Activated naive CD4-positive, alpha-beta T cell treated with anti-CD3 and anti-CD28 coated beads, Interleukin-2, amount 50 U/mL, for 24 hours (primary cell): ENCODE measurements at regions not wholly inside any gene's neighbourhood (a gene's known extent, or its start where the extent isn't known, plus 50 kb on each side); places are given as distances from the start of the nearest gene placed in this dataset.

Experiments
- H3K27ac Mint-ChIP-seq: one replicate; pipeline ENCODE4 v1.8.0; 2021; ENCODE audit warnings: mild to moderate bottlenecking, mixed read lengths
- H3K27me3 Mint-ChIP-seq: one replicate; pipeline ENCODE4 v1.8.0; 2021; ENCODE audit warnings: mixed read lengths
- H3K36me3 Mint-ChIP-seq: one replicate; pipeline ENCODE4 v1.8.0; 2021; ENCODE audit warnings: mixed read lengths
- H3K4me1 Mint-ChIP-seq: one replicate; pipeline ENCODE4 v1.8.0; 2021; ENCODE audit warnings: mixed read lengths
- H3K4me3 Mint-ChIP-seq: one replicate; pipeline ENCODE4 v1.8.0; 2021; ENCODE audit warnings: mild to moderate bottlenecking, mixed read lengths
- H3K9me3 Mint-ChIP-seq: one replicate; pipeline ENCODE4 v1.8.0; 2021; ENCODE audit warnings: mixed read lengths

DNA sequence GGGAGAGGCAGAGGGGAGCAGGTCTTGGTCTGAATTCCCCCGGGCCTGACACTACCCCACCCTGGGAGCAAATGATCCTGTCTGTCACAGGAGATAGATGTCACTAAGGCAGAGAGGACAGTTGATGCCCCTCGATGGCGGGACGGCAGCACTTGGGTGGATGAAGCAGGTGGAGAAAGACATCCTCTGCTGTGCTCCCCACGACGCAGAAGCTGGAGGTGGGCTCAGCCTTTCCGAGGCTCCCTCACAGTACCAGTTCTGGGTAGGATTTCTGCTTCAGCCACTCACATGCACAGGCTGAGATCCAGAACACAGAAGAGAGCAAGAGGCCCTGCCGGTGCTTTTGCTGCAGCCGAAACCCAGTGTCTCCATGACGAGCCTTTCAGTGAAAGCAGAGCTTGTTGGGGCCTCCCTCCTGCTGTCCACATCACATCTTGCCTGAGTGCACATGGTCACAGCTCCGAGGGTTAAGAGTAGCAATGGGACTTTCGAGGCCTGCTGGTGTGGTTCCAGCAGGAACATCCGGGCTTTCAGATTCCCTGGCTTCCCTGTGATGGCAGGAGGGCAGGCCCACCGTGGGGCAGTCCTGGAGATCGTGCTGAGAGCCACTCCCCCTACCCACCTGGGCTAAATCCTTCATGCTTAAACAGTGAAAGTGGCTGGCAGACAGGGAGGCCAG lies 107.3 kb upstream of the PRR20G start:
- Mint-ChIP-seq H3K9me3 (no peaks in the 10 kb centered on the region), H3K36me3 (no peaks in the 10 kb centered on the region), H3K4me1 (no peaks in the 10 kb centered on the region), H3K27ac (no peak overlapping the region), H3K4me3 (no peak overlapping the region), H3K27me3 (peaks cover 6% of the 10 kb centered on the region)

DNA sequence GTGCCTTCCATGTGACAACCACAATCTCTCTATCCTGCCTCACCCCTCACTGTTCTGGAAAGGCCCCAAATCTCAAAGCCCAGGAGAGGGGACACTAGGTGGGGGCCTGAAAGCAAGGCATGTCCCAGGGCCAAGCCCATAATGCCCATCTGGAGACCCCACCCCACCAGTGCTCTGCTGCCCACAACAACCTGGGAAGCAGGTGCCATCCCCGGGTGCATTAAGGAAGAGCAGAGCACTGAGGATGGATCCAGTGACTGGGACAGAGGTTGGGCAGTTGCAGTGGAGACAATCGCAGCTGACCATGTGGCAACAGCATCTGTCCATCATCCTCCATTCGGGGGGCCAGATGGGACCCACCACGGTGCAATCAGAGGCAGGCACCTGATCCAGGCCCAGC lies 106.2 kb upstream of the PRR20G start:
- no peaks in the 10 kb centered on the region for H3K36me3 Mint-ChIP-seq
- peaks cover 6% of the 10 kb centered on the region for H3K27me3 Mint-ChIP-seq
- no peak overlapping the region for H3K4me3 Mint-ChIP-seq
- no peaks in the 10 kb centered on the region for H3K4me1 Mint-ChIP-seq
- H3K27ac Mint-ChIP-seq: no peak overlapping the region
- no peaks in the 10 kb centered on the region for H3K9me3 Mint-ChIP-seq

DNA sequence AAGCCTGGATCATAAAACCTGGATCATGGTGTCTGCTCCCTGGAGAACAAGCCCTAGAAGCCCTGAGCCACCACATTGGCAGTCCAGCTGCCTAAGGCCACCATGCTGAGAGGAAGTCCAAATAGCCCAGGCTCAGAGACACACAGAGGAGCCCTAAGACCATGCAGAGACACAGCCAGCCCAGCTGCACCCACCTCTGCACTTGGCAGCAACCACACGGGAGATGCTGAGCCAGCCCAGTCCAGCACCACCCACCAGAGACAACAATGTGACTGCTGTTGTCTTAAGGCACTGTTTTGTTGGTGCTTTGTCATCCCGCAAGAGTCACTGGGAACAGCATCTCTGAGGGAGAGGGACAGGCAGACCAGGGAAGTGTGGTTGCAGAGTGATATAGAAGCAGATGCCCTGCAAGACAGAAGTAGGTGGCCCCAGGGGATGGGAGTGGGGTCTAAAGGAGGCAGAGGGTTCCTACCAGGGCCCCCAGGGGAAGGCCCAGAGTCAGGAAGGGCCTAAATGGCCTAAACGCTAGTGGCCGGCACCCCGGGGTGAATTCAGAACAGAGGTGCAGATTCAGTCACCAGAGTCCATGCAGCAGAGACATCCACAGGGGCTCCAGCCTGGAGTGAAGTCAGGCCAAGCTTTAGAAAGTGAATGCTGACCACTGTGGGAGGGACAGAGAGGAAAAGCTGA lies 105.4 kb upstream of the PRR20G start:
- H3K4me3 Mint-ChIP-seq: no peak overlapping the region
- H3K36me3 Mint-ChIP-seq: no peaks in the 10 kb centered on the region
- H3K9me3 Mint-ChIP-seq: no peaks in the 10 kb centered on the region
- H3K27me3 Mint-ChIP-seq: peaks cover 7% of the 10 kb centered on the region
- no peaks in the 10 kb centered on the region for H3K4me1 Mint-ChIP-seq
- no peak overlapping the region for H3K27ac Mint-ChIP-seq

GRCh38 chr3:127392156-127392490 lies 104.3 kb upstream of the PRR20G start:
- Mint-ChIP-seq H3K4me1 (no peaks in the 10 kb centered on the region), H3K36me3 (no peaks in the 10 kb centered on the region), H3K27ac (no peak overlapping the region), H3K9me3 (no peaks in the 10 kb centered on the region), H3K4me3 (no peak overlapping the region), H3K27me3 (peaks cover 9% of the 10 kb centered on the region)

DNA sequence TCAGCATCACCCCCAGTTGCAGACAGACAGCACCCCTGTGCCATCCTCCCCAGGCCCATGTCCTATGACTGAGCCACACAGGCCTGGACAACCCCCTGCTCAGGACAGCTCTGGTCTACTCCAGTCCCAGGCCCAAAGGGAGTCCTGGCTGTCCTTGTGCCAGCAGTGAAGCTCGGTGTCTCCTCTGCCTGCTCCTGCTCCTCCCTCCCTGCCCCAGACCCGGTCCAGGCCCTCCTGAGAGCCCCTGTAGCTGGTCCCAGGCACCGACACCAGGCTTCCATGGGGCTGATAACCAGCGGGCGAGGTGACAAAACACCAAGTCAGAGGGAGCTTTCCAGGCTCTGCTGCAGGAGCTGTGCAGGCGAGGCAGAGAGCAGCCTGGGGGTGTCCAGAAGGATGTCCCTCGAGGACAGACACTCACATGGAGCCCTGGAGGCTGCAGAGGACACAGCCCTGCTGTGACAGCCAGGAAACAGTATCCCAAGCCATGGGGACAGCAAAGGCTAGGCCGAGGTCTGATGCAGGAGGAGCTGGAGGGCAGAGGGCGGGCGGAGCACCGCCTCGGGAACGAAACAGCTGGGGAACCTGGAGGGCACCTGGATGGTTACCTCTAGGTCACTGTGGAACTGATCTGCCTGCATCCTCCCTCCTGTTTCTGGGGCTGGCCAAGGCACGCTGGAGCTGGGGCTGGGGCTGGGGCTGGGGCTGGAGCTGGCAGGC lies 103.8 kb upstream of the PRR20G start:
- no peak overlapping the region for H3K4me3 Mint-ChIP-seq
- no peaks in the 10 kb centered on the region for H3K36me3 Mint-ChIP-seq
- H3K4me1 Mint-ChIP-seq: no peaks in the 10 kb centered on the region
- no peaks in the 10 kb centered on the region for H3K9me3 Mint-ChIP-seq
- peaks cover 9% of the 10 kb centered on the region for H3K27me3 Mint-ChIP-seq
- no peak overlapping the region for H3K27ac Mint-ChIP-seq

- peaks cover 8% of the 10 kb centered on the region for H3K27me3 Mint-ChIP-seq
- no peaks in the 10 kb centered on the region for H3K36me3 Mint-ChIP-seq
- no peak overlapping the region for H3K27ac Mint-ChIP-seq
- H3K9me3 Mint-ChIP-seq: no peaks in the 10 kb centered on the region
- H3K4me1 Mint-ChIP-seq: no peaks in the 10 kb centered on the region
- H3K4me3 Mint-ChIP-seq: no peak overlapping the region
These were observed 102.6 kb upstream of the PRR20G start for GRCh38 chr3:127390365-127391025.

GRCh38 chr3:127389913-127390312 lies 102.1 kb upstream of the PRR20G start:
- no peaks in the 10 kb centered on the region for H3K4me1 Mint-ChIP-seq
- no peaks in the 10 kb centered on the region for H3K36me3 Mint-ChIP-seq
- H3K27me3 Mint-ChIP-seq: peaks cover 8% of the 10 kb centered on the region
- H3K27ac Mint-ChIP-seq: no peak overlapping the region
- no peaks in the 10 kb centered on the region for H3K9me3 Mint-ChIP-seq
- H3K4me3 Mint-ChIP-seq: no peak overlapping the region

- Mint-ChIP-seq H3K27ac (no peak overlapping the region), H3K4me1 (no peaks in the 10 kb centered on the region)
These were observed 101.6 kb upstream of the PRR20G start for GRCh38 chr3:127389420-127389819.

DNA sequence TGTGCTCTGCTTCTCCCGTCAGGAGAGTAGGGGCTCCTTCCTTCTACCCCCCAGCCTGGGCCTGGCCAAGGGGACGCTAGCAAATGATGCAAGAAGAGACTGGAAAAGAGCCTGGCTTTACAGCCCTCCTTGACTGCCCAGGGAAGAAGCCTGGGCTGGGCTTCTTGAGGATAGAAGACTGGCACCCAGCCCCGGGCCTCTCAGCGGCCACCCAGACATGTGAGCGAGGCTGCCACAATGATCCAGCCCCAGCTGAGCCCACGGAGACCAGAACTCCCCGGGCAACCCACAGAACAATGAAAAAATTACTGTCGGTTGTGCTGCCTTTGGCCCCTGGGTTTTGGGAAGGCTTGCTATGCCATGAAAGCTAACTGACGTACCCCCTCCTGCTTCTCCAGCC lies 100.6 kb upstream of the PRR20G start:
- Mint-ChIP-seq H3K4me1 (no peaks in the 10 kb centered on the region), H3K4me3 (no peak overlapping the region), H3K36me3 (no peaks in the 10 kb centered on the region), H3K27ac (no peak overlapping the region), H3K9me3 (no peaks in the 10 kb centered on the region), H3K27me3 (peaks cover 4% of the 10 kb centered on the region)

More at GRCh38 chr3:127389420-127389819, 101.6 kb upstream of the PRR20G start:
- Mint-ChIP-seq H3K27me3 (peaks cover 5% of the 10 kb centered on the region), H3K4me3 (no peak overlapping the region), H3K9me3 (no peaks in the 10 kb centered on the region), H3K36me3 (no peaks in the 10 kb centered on the region)

- Mint-ChIP-seq H3K4me1 (no peaks in the 10 kb centered on the region), H3K4me3 (no peak overlapping the region), H3K27ac (no peak overlapping the region), H3K36me3 (no peaks in the 10 kb centered on the region), H3K27me3 (peaks cover 4% of the 10 kb centered on the region), H3K9me3 (no peaks in the 10 kb centered on the region)
These were observed 99.8 kb upstream of the PRR20G start for GRCh38 chr3:127387556-127388153.

GRCh38 chr3:127387119-127387518 lies 99.3 kb upstream of the PRR20G start:
- Mint-ChIP-seq H3K9me3 (peaks cover under 1% of the 10 kb centered on the region), H3K36me3 (no peaks in the 10 kb centered on the region), H3K27me3 (peaks cover 4% of the 10 kb centered on the region), H3K4me1 (no peaks in the 10 kb centered on the region), H3K4me3 (no peak overlapping the region), H3K27ac (no peak overlapping the region)

- Mint-ChIP-seq H3K27me3 (peaks cover 4% of the 10 kb centered on the region), H3K36me3 (no peaks in the 10 kb centered on the region), H3K27ac (no peak overlapping the region), H3K4me3 (no peak overlapping the region), H3K4me1 (no peaks in the 10 kb centered on the region), H3K9me3 (peaks cover 7% of the 10 kb centered on the region)
These were observed 98.6 kb upstream of the PRR20G start for GRCh38 chr3:127386490-127386889.

DNA sequence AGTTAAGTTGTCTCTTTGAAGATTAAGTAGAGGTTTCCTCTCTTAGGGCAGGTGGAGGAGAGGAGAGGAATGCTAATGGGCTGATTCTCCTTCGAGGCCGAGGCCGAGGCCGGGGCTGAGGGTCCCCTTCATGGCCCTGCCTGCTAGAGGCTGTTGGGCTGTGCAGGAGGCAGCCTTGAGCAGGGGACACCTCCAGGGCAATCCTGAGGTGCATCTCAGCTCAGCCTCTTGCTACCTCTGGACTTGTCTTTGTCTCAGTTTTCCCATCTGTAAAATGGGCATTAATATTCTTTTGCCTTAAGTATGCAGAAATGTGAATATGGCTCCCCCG lies 97.7 kb upstream of the PRR20G start:
- no peak overlapping the region for H3K27ac Mint-ChIP-seq

DNA sequence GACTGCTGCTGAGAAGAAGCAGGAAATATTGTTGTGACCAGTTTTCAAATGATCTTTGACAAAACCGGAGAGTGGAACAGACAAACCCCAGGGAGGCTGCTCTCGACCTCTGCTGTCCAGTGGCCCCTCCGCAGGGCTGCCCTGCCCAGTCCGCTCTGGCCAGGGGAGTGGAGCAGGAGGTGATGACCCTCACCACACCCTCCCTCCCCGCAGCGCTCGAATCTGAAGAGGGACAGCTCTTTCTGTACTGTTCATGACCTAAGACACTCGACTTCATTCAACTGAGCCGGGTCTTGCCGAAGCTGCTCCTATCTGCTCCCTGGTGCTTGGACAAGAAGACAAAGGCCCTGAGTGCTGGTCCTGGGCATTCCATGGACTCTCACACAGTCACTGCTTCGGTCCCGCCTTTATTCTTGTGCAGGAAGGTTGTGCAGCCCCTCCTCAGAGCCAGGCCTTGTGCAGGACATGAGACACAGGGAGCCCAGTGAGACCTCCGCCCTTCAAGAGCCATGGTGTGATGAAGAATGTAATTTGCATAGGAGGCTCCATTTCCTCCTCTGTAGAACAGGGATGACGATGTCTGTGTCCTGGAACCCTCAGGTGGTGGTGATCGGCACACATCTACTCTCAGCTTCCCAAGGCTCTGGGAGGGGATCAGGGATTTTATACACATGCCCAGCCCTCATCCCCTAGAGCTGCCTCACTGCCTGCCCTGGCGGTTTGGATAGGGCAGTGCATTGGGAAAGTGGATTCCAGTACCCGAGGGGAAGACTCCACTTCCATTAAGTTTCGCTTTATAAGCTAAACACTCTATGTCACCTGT lies 97.1 kb upstream of the PRR20G start:
- Mint-ChIP-seq H3K27ac (no peak overlapping the region), H3K4me1 (no peaks in the 10 kb centered on the region), H3K4me3 (no peak overlapping the region)

More for the DNA sequence above, 97.7 kb upstream of the PRR20G start:
- Mint-ChIP-seq H3K27me3 (peaks cover 4% of the 10 kb centered on the region), H3K4me3 (no peak overlapping the region), H3K36me3 (no peaks in the 10 kb centered on the region), H3K9me3 (peaks cover 11% of the 10 kb centered on the region), H3K4me1 (no peaks in the 10 kb centered on the region)

DNA sequence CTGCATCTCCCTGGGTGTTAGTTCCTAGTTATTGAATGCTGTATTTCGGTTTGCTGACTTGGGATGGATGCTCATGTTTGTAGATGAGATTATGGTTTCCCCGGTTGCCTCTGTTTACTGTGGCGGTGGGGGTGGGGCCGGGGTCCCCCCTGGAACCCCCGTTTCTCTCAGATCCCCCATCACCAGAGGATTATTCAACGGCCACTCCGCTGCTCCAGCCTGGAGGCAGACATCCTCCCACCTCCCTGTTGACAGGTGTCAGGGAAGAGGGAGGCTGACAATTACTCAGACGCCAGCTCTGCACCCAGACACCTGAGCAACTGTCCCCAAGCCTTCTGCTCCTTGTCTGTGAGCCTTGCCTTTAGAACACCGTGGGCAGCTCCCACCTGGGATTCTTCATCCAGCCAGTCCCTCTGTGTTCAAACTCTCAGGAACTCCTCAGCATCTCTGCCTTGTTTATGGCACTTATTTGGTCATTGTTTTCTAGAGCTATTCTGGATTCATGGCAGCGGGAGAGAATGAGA lies 95.9 kb upstream of the PRR20G start:
- peaks cover 4% of the 10 kb centered on the region for H3K27me3 Mint-ChIP-seq
- H3K27ac Mint-ChIP-seq: no peak overlapping the region
- peaks cover 11% of the 10 kb centered on the region for H3K9me3 Mint-ChIP-seq
- H3K4me1 Mint-ChIP-seq: no peaks in the 10 kb centered on the region
- no peaks in the 10 kb centered on the region for H3K36me3 Mint-ChIP-seq
- H3K4me3 Mint-ChIP-seq: no peak overlapping the region

More for the DNA sequence above, 97.1 kb upstream of the PRR20G start:
- H3K27me3 Mint-ChIP-seq: peaks cover 4% of the 10 kb centered on the region
- peaks cover 11% of the 10 kb centered on the region for H3K9me3 Mint-ChIP-seq
- H3K36me3 Mint-ChIP-seq: no peaks in the 10 kb centered on the region
